H1 (cell line): ENCODE measurements at regions not wholly inside any gene's neighbourhood (a gene's known extent, or its start where the extent isn't known, plus 50 kb on each side); places are given as distances from the start of the nearest gene placed in this dataset.

ENCODE experiments used
- CTCF ChIA-PET: fragments of 300-600 bp; sonication (Branson Sonifier 250); formaldehyde crosslinking; loops from one replicate; lab custom pipeline; 2021; ENCODE audit not compliant: partially characterized antibody; lab: Charles Lee
- POLR2A ChIA-PET: fragments of 300-600 bp; sonication (Branson Sonifier 250); formaldehyde crosslinking; loops from one replicate; lab custom pipeline; 2021; ENCODE audit warnings: inconsistent platforms; ENCODE audit not compliant: partially characterized antibody; lab: Charles Lee
- DNase-seq, 2 experiments: peaks; one replicate each; pipeline versions ENCODE4 v3.0.0 to v3.0.0-alpha.2; 2010 to 2022; ENCODE audit warnings: low spot score in 2 of 2, low read depth in 1 of 2, mixed read lengths in 1 of 2
- FAIRE-seq: peaks from 2 replicates; lab custom pipeline; 2011; peaks lifted over from hg19 to GRCh38; lab: Jason Lieb, UNC
- H2AFZ ChIP-seq: 2 replicates; pipeline ENCODE4 v1.8.1; 2012; ENCODE audit warnings: low read length, inconsistent platforms
- H2AK5ac ChIP-seq: 2 replicates; pipeline ENCODE4 v1.6.1; 2013; ENCODE audit warnings: low read depth, low read length
- H2BK120ac ChIP-seq: replicated peaks from 2 replicates; pipeline ENCODE3; 2013; ENCODE audit warnings: low read depth, low read length, inconsistent platforms
- H2BK12ac ChIP-seq: 2 replicates; pipeline ENCODE4 v1.6.1; 2013; ENCODE audit warnings: low read depth, low read length
- H2BK15ac ChIP-seq: 2 replicates; pipeline ENCODE4 v1.6.1; 2013; ENCODE audit warnings: low read length
- H2BK20ac ChIP-seq: 2 replicates; pipeline ENCODE4 v1.6.1; 2013; ENCODE audit warnings: low read length
- H2BK5ac ChIP-seq: 2 replicates; pipeline ENCODE4 v1.6.1; 2013; ENCODE audit warnings: low read depth, low read length
- H3K14ac ChIP-seq: 2 replicates; pipeline ENCODE4 v1.6.1; 2013; ENCODE audit warnings: inconsistent platforms; ENCODE audit not compliant: insufficient read length
- H3K18ac ChIP-seq: 2 replicates; pipeline ENCODE4 v1.6.1; 2013; ENCODE audit warnings: low read length; ENCODE audit errors: extremely low read depth
- H3K23ac ChIP-seq: 2 replicates; pipeline ENCODE4 v1.6.1; 2013; ENCODE audit warnings: inconsistent platforms; ENCODE audit not compliant: insufficient read length
- H3K23me2 ChIP-seq: 2 replicates; pipeline ENCODE4 v1.6.1; 2013; ENCODE audit warnings: low read depth, low read length
- H3K27ac ChIP-seq: 2 replicates; pipeline ENCODE4 v1.6.1; 2011; ENCODE audit warnings: low read depth, low read length, inconsistent platforms
- H3K27me3 ChIP-seq, 4 experiments: replicated peaks in 1 of 4; 1 replicate in 1 of 4; 2 replicates in 3 of 4; pipeline versions ENCODE4 v1.6.1 to v1.8.1; 2011 to 2013; ENCODE audit warnings: low read length in 3 of 4, mild to moderate bottlenecking in 3 of 4, inconsistent platforms in 2 of 4, mixed read lengths in 2 of 4, moderate library complexity in 1 of 4; ENCODE audit not compliant: control insufficient read depth in 3 of 4, insufficient read depth in 3 of 4; ENCODE audit errors: extremely low read depth in 1 of 4
- H3K36me3 ChIP-seq, 4 experiments: 2 replicates each; pipeline versions ENCODE4 v1.6.1 to v1.8.1; 2011 to 2013; ENCODE audit warnings: mild to moderate bottlenecking in 4 of 4, low read length in 3 of 4, moderate library complexity in 2 of 4, control low read depth in 1 of 4, inconsistent platforms in 1 of 4; ENCODE audit not compliant: insufficient read depth in 4 of 4, control insufficient read depth in 2 of 4
- H3K4ac ChIP-seq: replicated peaks from 2 replicates; pipeline ENCODE3; 2013; ENCODE audit warnings: low read length, low read depth, mixed read lengths, inconsistent platforms; ENCODE audit not compliant: insufficient read length
- H3K4me1 ChIP-seq, 4 experiments: replicated peaks in 1 of 4; 1 replicate in 1 of 4; 2 replicates in 3 of 4; pipeline versions ENCODE4 v1.6.1 to v1.8.1; 2011 to 2013; ENCODE audit warnings: low read length in 3 of 4, inconsistent platforms in 2 of 4, mixed read lengths in 1 of 4; ENCODE audit not compliant: insufficient read depth in 4 of 4, control insufficient read depth in 3 of 4
- H3K4me2 ChIP-seq, 2 experiments: 2 replicates each; pipeline versions ENCODE4 v1.6.1 to v1.8.1; 2011 to 2013; ENCODE audit warnings: low read depth in 2 of 2, low read length in 2 of 2, control low read depth in 1 of 2, inconsistent platforms in 1 of 2, mild to moderate bottlenecking in 1 of 2; ENCODE audit not compliant: insufficient read depth in 1 of 2
- H3K4me3 ChIP-seq, 4 experiments: fragments of 200-600, 300-600 bp in 1 of 4; sonication (generic), shearing (Covaris generic), sonication (Bioruptor Twin) in 1 of 4; 2 replicates each; pipeline versions ENCODE4 v1.5.1 to v1.8.1; 2011 to 2016; ENCODE audit warnings: low read length in 4 of 4, low read depth in 3 of 4, control low read depth in 2 of 4, inconsistent platforms in 2 of 4, mild to moderate bottlenecking in 2 of 4, mixed read lengths in 1 of 4, moderate library complexity in 1 of 4; ENCODE audit not compliant: insufficient read depth in 2 of 4; ENCODE audit errors: extremely low read depth in 1 of 4
- H3K56ac ChIP-seq: replicated peaks from 2 replicates; pipeline ENCODE3; 2013; ENCODE audit warnings: low read depth, mild to moderate bottlenecking, mixed read lengths, low read length, inconsistent platforms; ENCODE audit not compliant: insufficient read length
- H3K79me1 ChIP-seq: 2 replicates; pipeline ENCODE4 v1.6.1; 2013; ENCODE audit warnings: low read depth, low read length, control low read depth
- H3K79me2 ChIP-seq, 2 experiments: 2 replicates each; pipeline versions ENCODE4 v1.6.1 to v1.8.1; 2012 to 2013; ENCODE audit warnings: low read length in 2 of 2, mild to moderate bottlenecking in 2 of 2, inconsistent platforms in 1 of 2; ENCODE audit not compliant: insufficient read depth in 2 of 2, control insufficient read depth in 1 of 2
- H3K9ac ChIP-seq, 4 experiments: replicated peaks in 1 of 4; 1 replicate in 1 of 4; 2 replicates in 3 of 4; pipeline versions ENCODE4 v1.6.1 to v1.8.1; 2011 to 2013; ENCODE audit warnings: low read depth in 3 of 4, low read length in 3 of 4, control low read depth in 2 of 4, mild to moderate bottlenecking in 2 of 4, moderate library complexity in 2 of 4, inconsistent platforms in 1 of 4; ENCODE audit errors: extremely low read depth in 1 of 4
- H3K9me3 ChIP-seq, 2 experiments: 2 replicates each; pipeline versions ENCODE4 v1.6.1 to v1.8.1; 2012 to 2013; ENCODE audit warnings: mild to moderate bottlenecking in 2 of 2, moderate library complexity in 2 of 2, control low read depth in 1 of 2, inconsistent platforms in 1 of 2, low read depth in 1 of 2, low read length in 1 of 2, mixed read lengths in 1 of 2; ENCODE audit not compliant: insufficient read depth in 2 of 2
- H4K20me1 ChIP-seq, 2 experiments: replicated peaks in 1 of 2; 2 replicates each; pipeline versions ENCODE3 to v1.8.1; 2011 to 2013; ENCODE audit warnings: inconsistent platforms in 2 of 2, low read length in 2 of 2, mild to moderate bottlenecking in 1 of 2; ENCODE audit not compliant: insufficient read depth in 2 of 2, control insufficient read depth in 1 of 2
- H4K5ac ChIP-seq: 2 replicates; pipeline ENCODE4 v1.6.1; 2013; ENCODE audit warnings: low read length, low read depth, mixed read lengths, inconsistent platforms; ENCODE audit not compliant: insufficient read length
- H4K8ac ChIP-seq: 2 replicates; pipeline ENCODE4 v1.8.0; 2013; ENCODE audit warnings: mild to moderate bottlenecking, moderate library complexity, low read length, inconsistent platforms; ENCODE audit not compliant: insufficient read depth; ENCODE audit errors: extremely low read depth
- H4K91ac ChIP-seq: replicated peaks from 2 replicates; pipeline ENCODE3; 2013; ENCODE audit warnings: low read length, mixed read lengths, inconsistent platforms; ENCODE audit not compliant: insufficient read length
- ASH2L ChIP-seq: fragments of 200-600, 300-600 bp; sonication (generic); IDR thresholded peaks from one replicate; pipeline ENCODE4 v1.7.1; 2017; ENCODE audit warnings: low read length
- BACH1 ChIP-seq: IDR thresholded peaks from 2 replicates; pipeline ENCODE4 v1.6.1; 2012; ENCODE audit warnings: low read length, improper control_type of control experiment
- CHD1 ChIP-seq: IDR thresholded peaks from 2 replicates; pipeline ENCODE4 v1.6.1; 2012; ENCODE audit warnings: low read depth, low read length, improper control_type of control experiment
- GTF2F1 ChIP-seq: IDR thresholded peaks from 2 replicates; pipeline ENCODE4 v1.6.1; 2012; ENCODE audit warnings: low read depth, low read length, improper control_type of control experiment, borderline replicate concordance
- KDM4A ChIP-seq: IDR thresholded peaks from one replicate; pipeline ENCODE4 v1.7.1; 2012; ENCODE audit warnings: low read depth, mild to moderate bottlenecking, moderate library complexity, low read length, inconsistent platforms; ENCODE audit not compliant: severe bottlenecking
- NANOG ChIP-seq: IDR thresholded peaks from 2 replicates; pipeline ENCODE4 v1.6.1; 2011; ENCODE audit warnings: low read length, low read depth, mild to moderate bottlenecking, inconsistent platforms; ENCODE audit not compliant: insufficient read depth, poor library complexity, severe bottlenecking
- NRF1 ChIP-seq: IDR thresholded peaks from 2 replicates; pipeline ENCODE4 v1.6.1; 2011; ENCODE audit warnings: mild to moderate bottlenecking, low read depth, low read length, improper control_type of control experiment
- SIX5 ChIP-seq: IDR thresholded peaks from 2 replicates; pipeline ENCODE4 v1.6.1; 2011; ENCODE audit warnings: mild to moderate bottlenecking, low read depth, low read length
- WGBS, 2 experiments: shearing (Covaris generic) in 1 of 2; methylation state at CpG; one replicate each; pipeline versions ENCODE4 v1.1.6 to v1.1.7; 2013 to 2015; ENCODE audit warnings: low lambda C conversion rate in 2 of 2, mixed read lengths in 2 of 2, inconsistent platforms in 1 of 2, low coverage in 1 of 2, missing lambda C conversion rate in 1 of 2; ENCODE audit not compliant: insufficient replicate concordance in 2 of 2, insufficient coverage in 1 of 2, insufficient read length in 1 of 2; ENCODE audit errors: extremely low coverage in 1 of 2, missing lambda C conversion rate in 1 of 2; 5-methylcytosine and 5-hydroxymethylcytosine counted together
- TF ChIP-seq, protein P1 (sequence below), 3 experiments: IDR thresholded peaks; 1 replicate in 2 of 3; 2 replicates in 1 of 3; pipeline versions ENCODE4 v1.5.1 to v1.6.1; 2011; ENCODE audit warnings: low read length in 3 of 3, mild to moderate bottlenecking in 3 of 3, inconsistent platforms in 2 of 3, low read depth in 1 of 3, moderate library complexity in 1 of 3; ENCODE audit not compliant: insufficient read depth in 1 of 3; ENCODE audit errors: control extremely low read depth in 1 of 3

DNA sequence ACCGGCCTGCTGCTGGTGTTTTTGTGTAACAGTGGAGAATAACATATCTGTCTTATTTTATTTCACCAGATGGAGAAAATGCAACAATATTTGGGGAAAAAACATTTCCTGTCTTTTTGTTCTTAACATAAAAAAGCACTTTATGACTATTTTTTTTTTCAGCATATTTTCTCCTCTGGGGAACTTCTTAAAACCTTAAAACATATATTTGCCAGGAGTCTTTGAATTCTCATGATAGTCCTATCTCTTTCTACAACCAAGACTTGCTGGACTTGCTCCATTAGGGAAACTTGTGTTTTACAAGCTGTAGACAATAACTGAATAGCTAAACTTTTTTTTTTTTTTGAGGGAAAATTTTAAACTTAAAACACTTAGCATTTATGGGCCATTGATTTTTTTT, 98.6 kb upstream of the PRDM1 start:
- H3K27me3 ChIP-seq, result peaks cover 74 to 98% (median 85%) of the 10 kb centered on the region in 4 experiments
- H3K4me1 ChIP-seq, result peaks cover 0 to 11% (median 6%) of the 10 kb centered on the region in 4 experiments; a peak in 6 of 7 replicates
- H3K79me2 ChIP-seq, result no peaks in the 10 kb centered on the region
- H3K9me3 ChIP-seq, result no peaks in the 10 kb centered on the region
- H2BK15ac ChIP-seq, result no peak overlapping the region
- no peak overlapping the region for H2AK5ac ChIP-seq
- H3K18ac ChIP-seq, result no peak overlapping the region
- H4K5ac ChIP-seq, result no peak overlapping the region
- H3K56ac ChIP-seq, result no peak overlapping the region
- DNase-seq, result no peak
- no peak overlapping the region for H2BK12ac ChIP-seq
- no peak overlapping the region for H3K9ac ChIP-seq
- no peak overlapping the region; a peak in 1 of 4 replicates for H3K4me2 ChIP-seq
- 47% methylated on average over 1 of the region's 1 CpG; no CpG with 5 or more reads in 1 of the 2 experiments for WGBS, 2 experiments
- no peak overlapping the region for H3K14ac ChIP-seq
- H3K4ac ChIP-seq, result no peak overlapping the region
- H4K8ac ChIP-seq, result no peak overlapping the region
- no peak overlapping the region for H3K4me3 ChIP-seq
- POLR2A ChIA-PET, result no interaction called here
- H2BK20ac ChIP-seq, result no peak overlapping the region
- CTCF ChIA-PET, result no interaction called here
- H3K23me2 ChIP-seq, result peaks cover 16% of the 10 kb centered on the region
- H2AFZ ChIP-seq, result no peak overlapping the region
- no peaks in the 10 kb centered on the region for H3K79me1 ChIP-seq
- TF ChIP-seq ASH2L (no peak), CHD1 (no peak), NANOG (no peak), GTF2F1 (no peak), KDM4A (no peak), BACH1 (no peak), NRF1 (no peak), SIX5 (no peak)
- TF ChIP-seq, protein P1, sequence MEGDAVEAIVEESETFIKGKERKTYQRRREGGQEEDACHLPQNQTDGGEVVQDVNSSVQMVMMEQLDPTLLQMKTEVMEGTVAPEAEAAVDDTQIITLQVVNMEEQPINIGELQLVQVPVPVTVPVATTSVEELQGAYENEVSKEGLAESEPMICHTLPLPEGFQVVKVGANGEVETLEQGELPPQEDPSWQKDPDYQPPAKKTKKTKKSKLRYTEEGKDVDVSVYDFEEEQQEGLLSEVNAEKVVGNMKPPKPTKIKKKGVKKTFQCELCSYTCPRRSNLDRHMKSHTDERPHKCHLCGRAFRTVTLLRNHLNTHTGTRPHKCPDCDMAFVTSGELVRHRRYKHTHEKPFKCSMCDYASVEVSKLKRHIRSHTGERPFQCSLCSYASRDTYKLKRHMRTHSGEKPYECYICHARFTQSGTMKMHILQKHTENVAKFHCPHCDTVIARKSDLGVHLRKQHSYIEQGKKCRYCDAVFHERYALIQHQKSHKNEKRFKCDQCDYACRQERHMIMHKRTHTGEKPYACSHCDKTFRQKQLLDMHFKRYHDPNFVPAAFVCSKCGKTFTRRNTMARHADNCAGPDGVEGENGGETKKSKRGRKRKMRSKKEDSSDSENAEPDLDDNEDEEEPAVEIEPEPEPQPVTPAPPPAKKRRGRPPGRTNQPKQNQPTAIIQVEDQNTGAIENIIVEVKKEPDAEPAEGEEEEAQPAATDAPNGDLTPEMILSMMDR (IDR thresholded peaks at IDR 0.05; ENCODE audit: control extremely low read depth in 1 of 3, insufficient read depth in 1 of 3, low read depth in 1 of 3, low read length in 3 of 3), result no peak
- no peaks in the 10 kb centered on the region for H3K36me3 ChIP-seq
- H3K23ac ChIP-seq, result no peak overlapping the region
- H3K27ac ChIP-seq, result no peak overlapping the region
- no peak overlapping the region for H4K91ac ChIP-seq
- H4K20me1 ChIP-seq, result peaks cover 0 to 5% of the 10 kb centered on the region in 2 experiments
- no peak overlapping the region for H2BK120ac ChIP-seq
- no peak overlapping the region for H2BK5ac ChIP-seq
- no peak for FAIRE-seq
